Subcutaneous abdominal adipose tissue (tissue), 5 donors: ENCODE measurements at regions not wholly inside any gene's neighbourhood (a gene's known extent, or its start where the extent isn't known, plus 50 kb on each side); places are given as distances from the start of the nearest gene placed in this dataset.

Experiments used
- H3K27ac ChIP-seq: one replicate; pipeline ENCODE4 v1.7.0; 2013; ENCODE audit warnings: low read depth, mild to moderate bottlenecking, inconsistent platforms, low read length, moderate library complexity
- H3K27me3 ChIP-seq, 5 donors: one replicate each; pipeline ENCODE4 v1.7.0; 2013; ENCODE audit warnings: low read length in 5 of 5, inconsistent platforms in 1 of 5; ENCODE audit not compliant: control insufficient read depth in 5 of 5, insufficient read depth in 4 of 5
- H3K36me3 ChIP-seq, 5 donors: one replicate each; pipeline ENCODE4 v1.7.0; 2013; ENCODE audit warnings: low read length in 5 of 5; ENCODE audit not compliant: control insufficient read depth in 5 of 5, insufficient read depth in 5 of 5
- H3K4me1 ChIP-seq, 5 donors: one replicate each; pipeline ENCODE4 v1.7.0; 2013; ENCODE audit warnings: low read length in 5 of 5, mild to moderate bottlenecking in 3 of 5, moderate library complexity in 1 of 5; ENCODE audit not compliant: control insufficient read depth in 5 of 5, insufficient read depth in 5 of 5
- H3K4me3 ChIP-seq, 5 donors: one replicate each; pipeline ENCODE4 v1.7.0; 2013; ENCODE audit warnings: low read length in 5 of 5, low read depth in 1 of 5
- H3K9ac ChIP-seq, 5 donors: one replicate each; pipeline ENCODE4 v1.7.0; 2013; ENCODE audit warnings: low read length in 5 of 5, mild to moderate bottlenecking in 4 of 5, moderate library complexity in 3 of 5
- H3K9me3 ChIP-seq, 5 donors: one replicate each; pipeline ENCODE4 v1.7.0; 2013; ENCODE audit warnings: low read length in 5 of 5; ENCODE audit not compliant: control insufficient read depth in 5 of 5
- donor health status: healthy.
- donor health status: healthy.
- donor health status: healthy.
- donor health status: healthy.
- donor health status: healthy.

DNA sequence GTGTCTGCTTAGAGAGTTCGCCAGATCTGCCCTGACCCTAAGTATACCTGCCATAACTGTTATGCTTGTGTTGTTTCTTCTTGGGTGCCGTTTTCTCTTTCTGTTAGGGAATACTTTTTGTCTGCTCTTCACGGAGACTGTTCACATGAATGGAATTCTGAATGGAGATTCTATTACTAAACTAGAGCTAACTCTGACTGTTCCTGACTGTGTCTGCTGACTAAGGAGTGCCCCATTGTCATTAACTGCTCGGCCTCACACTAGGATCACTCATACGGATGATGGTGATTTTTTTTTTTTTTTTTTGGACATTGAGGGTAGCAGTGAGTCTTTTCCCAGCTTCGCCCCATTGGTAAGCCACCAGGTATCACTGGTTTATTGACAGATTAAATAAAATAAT, 104.8 kb upstream of the SLC8A1 start:
- H3K27me3 ChIP-seq: no peaks in the 10 kb centered on the region
- H3K4me3 ChIP-seq: no peak overlapping the region
- no peaks in the 10 kb centered on the region for H3K4me1 ChIP-seq
- H3K36me3 ChIP-seq: no peaks in the 10 kb centered on the region
- H3K27ac ChIP-seq: no peak overlapping the region
- H3K9ac ChIP-seq: no peak overlapping the region
- H3K9me3 ChIP-seq: no peaks in the 10 kb centered on the region

GRCh38 chr2:40558761-40559160, 106.9 kb upstream of the SLC8A1 start:
- Histone ChIP-seq H3K27me3 (no peaks in the 10 kb centered on the region), H3K4me3 (no peak overlapping the region), H3K36me3 (no peaks in the 10 kb centered on the region), H3K9me3 (no peaks in the 10 kb centered on the region), H3K9ac (no peak overlapping the region), H3K4me1 (no peaks in the 10 kb centered on the region), H3K27ac (no peak overlapping the region)

GRCh38 chr2:40559175-40559574, 107.3 kb upstream of the SLC8A1 start:
- H3K9me3 ChIP-seq: no peaks in the 10 kb centered on the region
- H3K36me3 ChIP-seq: no peaks in the 10 kb centered on the region
- no peak overlapping the region for H3K4me3 ChIP-seq
- H3K27ac ChIP-seq: no peak overlapping the region
- no peaks in the 10 kb centered on the region for H3K4me1 ChIP-seq
- H3K27me3 ChIP-seq: no peaks in the 10 kb centered on the region
- H3K9ac ChIP-seq: no peak overlapping the region

DNA sequence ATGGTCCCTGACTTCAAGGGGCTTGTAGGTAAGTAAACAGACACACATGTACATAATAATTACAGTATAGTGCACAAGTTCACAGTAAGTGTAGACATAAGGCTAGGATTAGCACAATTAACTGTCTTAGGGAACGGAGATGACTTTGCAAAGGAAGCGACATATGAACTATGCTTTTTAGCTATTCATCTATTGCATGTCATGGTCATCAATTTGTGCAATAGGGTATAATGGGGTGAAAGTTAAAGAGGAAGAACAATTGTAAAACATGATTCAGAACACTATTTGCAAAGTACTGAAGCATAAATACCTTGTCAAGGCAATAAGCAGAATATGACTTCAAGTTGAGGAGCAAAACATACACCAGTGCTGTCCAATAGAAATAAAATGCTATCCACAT, 112.3 kb upstream of the SLC8A1 start:
- no peak overlapping the region for H3K27ac ChIP-seq
- no peaks in the 10 kb centered on the region for H3K9me3 ChIP-seq
- H3K4me1 ChIP-seq: no peaks in the 10 kb centered on the region
- no peaks in the 10 kb centered on the region for H3K27me3 ChIP-seq
- H3K36me3 ChIP-seq: no peaks in the 10 kb centered on the region
- H3K4me3 ChIP-seq: no peak overlapping the region
- no peak overlapping the region for H3K9ac ChIP-seq

DNA sequence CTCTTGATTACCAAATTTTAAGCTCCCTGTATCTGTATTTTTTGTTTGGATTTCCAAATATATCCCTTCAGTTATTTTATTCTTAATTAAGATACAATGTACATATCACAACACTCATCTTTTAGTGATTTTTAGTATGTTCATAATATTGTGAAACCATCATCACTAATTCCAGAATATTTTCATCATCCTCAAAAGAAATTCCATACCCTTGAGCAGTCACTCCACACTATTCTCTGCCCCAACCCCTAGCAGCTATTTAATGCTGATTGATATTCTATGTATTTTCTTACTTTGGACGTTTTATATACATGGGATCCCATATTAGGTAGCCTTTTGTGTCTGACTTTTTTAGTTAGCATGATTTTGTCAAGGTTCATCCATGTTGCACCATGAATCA, 127.4 kb upstream of the SLC8A1 start:
- no peaks in the 10 kb centered on the region for H3K4me1 ChIP-seq
- H3K9ac ChIP-seq: no peak overlapping the region
- H3K4me3 ChIP-seq: no peak overlapping the region
- H3K27me3 ChIP-seq: no peaks in the 10 kb centered on the region
- no peaks in the 10 kb centered on the region for H3K9me3 ChIP-seq
- H3K27ac ChIP-seq: no peak overlapping the region
- H3K36me3 ChIP-seq: no peaks in the 10 kb centered on the region

DNA sequence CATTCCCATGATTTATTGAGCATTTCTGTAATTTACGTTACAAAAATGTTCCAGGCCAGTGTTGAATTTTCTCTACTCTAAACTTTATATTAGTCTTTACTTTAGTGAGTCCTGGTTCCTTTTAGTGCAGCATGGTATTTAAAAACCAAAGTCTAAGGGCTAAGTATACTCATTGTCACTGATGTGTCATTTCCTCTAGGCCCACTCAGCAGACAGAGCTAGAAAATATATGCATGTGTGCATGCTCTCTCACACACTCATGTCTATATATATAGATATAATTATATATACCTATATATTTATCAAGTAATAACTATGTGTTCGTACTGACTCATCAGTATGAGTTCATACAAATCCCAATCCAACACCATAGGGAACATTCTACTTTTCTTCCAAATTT, 132.5 kb upstream of the SLC8A1 start:
- H3K9ac ChIP-seq: no peak overlapping the region
- no peaks in the 10 kb centered on the region for H3K36me3 ChIP-seq
- no peaks in the 10 kb centered on the region for H3K4me1 ChIP-seq
- no peaks in the 10 kb centered on the region for H3K9me3 ChIP-seq
- H3K4me3 ChIP-seq: no peak overlapping the region
- H3K27me3 ChIP-seq: no peaks in the 10 kb centered on the region
- H3K27ac ChIP-seq: no peak overlapping the region

DNA sequence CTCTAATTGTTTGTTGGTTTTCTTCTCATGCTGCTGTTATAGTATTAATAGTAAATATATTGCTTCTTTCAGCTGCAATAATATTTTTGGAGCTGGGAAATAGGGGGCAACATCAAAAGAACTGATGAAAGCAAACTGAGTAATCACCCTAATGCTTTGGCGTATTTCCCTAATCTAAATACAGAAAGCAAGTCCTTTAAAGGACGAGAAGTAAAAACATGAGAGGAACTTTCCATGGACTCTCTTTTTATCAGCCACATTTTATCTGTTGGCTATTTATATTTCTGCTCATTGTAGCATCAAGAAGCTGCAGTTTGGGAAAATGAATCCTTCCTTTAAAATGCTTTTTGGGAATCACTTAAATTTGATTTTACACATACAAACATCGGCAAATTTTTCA, 139.9 kb upstream of the SLC8A1 start:
- Histone ChIP-seq H3K4me1 (no peaks in the 10 kb centered on the region), H3K27ac (no peak overlapping the region), H3K27me3 (no peaks in the 10 kb centered on the region), H3K9me3 (no peaks in the 10 kb centered on the region), H3K9ac (no peak overlapping the region), H3K4me3 (no peak overlapping the region), H3K36me3 (no peaks in the 10 kb centered on the region)

- H3K27ac ChIP-seq: no peak overlapping the region
- H3K9ac ChIP-seq: no peak overlapping the region
- H3K4me1 ChIP-seq: no peaks in the 10 kb centered on the region
- no peak overlapping the region for H3K4me3 ChIP-seq
- no peaks in the 10 kb centered on the region for H3K9me3 ChIP-seq
- H3K36me3 ChIP-seq: no peaks in the 10 kb centered on the region
- H3K27me3 ChIP-seq: no peaks in the 10 kb centered on the region
Observed at GRCh38 chr2:40592218-40592617, 140.3 kb upstream of the SLC8A1 start.

GRCh38 chr2:40606862-40607261, 155.0 kb upstream of the SLC8A1 start:
- H3K9me3 ChIP-seq: peaks cover 0 to 6% (median 0%) of the 10 kb centered on the region in 5 donors
- H3K36me3 ChIP-seq: no peaks in the 10 kb centered on the region
- H3K27me3 ChIP-seq: no peaks in the 10 kb centered on the region
- H3K4me1 ChIP-seq: no peaks in the 10 kb centered on the region
- no peak overlapping the region for H3K9ac ChIP-seq
- no peak overlapping the region for H3K4me3 ChIP-seq
- no peak overlapping the region for H3K27ac ChIP-seq

DNA sequence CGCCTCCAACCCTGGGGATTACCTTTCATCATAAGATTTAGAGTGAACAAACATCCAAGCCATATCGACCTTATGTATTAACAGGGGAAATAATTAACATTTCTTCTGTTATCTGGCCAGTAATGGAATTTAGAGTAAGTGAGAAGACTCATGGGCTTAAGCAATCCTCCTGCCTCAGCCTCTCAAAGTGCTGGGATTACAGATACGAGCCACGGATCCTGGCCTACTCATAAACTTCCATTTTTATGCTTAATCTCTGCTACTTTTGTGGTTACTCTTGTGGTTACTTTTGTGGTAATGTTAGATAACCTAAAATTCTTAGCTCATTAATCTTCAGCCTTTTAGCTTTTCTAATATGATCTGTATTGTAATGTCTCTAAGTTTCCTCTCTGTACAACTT, 159.3 kb upstream of the SLC8A1 start:
- H3K27ac ChIP-seq: no peak overlapping the region
- H3K4me3 ChIP-seq: no peak overlapping the region
- no peaks in the 10 kb centered on the region for H3K36me3 ChIP-seq
- H3K9me3 ChIP-seq: peaks cover 0 to 6% (median 0%) of the 10 kb centered on the region in 5 donors
- H3K4me1 ChIP-seq: no peaks in the 10 kb centered on the region
- H3K9ac ChIP-seq: no peak overlapping the region
- H3K27me3 ChIP-seq: no peaks in the 10 kb centered on the region

GRCh38 chr2:40625849-40626248, 174.0 kb upstream of the SLC8A1 start:
- Histone ChIP-seq H3K4me3 (no peak overlapping the region), H3K9me3 (no peaks in the 10 kb centered on the region), H3K4me1 (no peaks in the 10 kb centered on the region), H3K36me3 (no peaks in the 10 kb centered on the region), H3K27me3 (no peaks in the 10 kb centered on the region), H3K27ac (no peak overlapping the region), H3K9ac (no peak overlapping the region)
